ENCODE measurements at regions not wholly inside any gene's neighbourhood (a gene's known extent, or its start where the extent isn't known, plus 50 kb on each side); places are given as distances from the start of the nearest gene placed in this dataset.

- DNase-seq (no peak), FAIRE-seq (no peak), ATAC-seq (peak in 1 of 4 donors; percentile 62)
- H3K27ac ChIP-seq: no peak overlapping the region
- H3K4me1 ChIP-seq: no peaks in the 10 kb centered on the region
- TF ChIP-seq CTCF (IDR thresholded peaks at IDR 0.05): no peak
- H3K9me3 ChIP-seq: no peaks in the 10 kb centered on the region
- H3K4me3 ChIP-seq: no peak overlapping the region
- WGBS, 2 donors: 22 to 27% methylated on average over 2 of the region's 2 CpGs
- H3K27me3 ChIP-seq: no peaks in the 10 kb centered on the region
- H3K36me3 ChIP-seq: no peaks in the 10 kb centered on the region
- intact Hi-C loops (cut with DNase I): no loop called here
These were observed 1048.7 kb downstream of the ADGRL2 start for GRCh38 chr1:82849460-82849859.

- FAIRE-seq: no peak
- DNase-seq: no peak
- no peak overlapping the region for H3K27ac ChIP-seq
- no peaks in the 10 kb centered on the region for H3K36me3 ChIP-seq
- intact Hi-C loops (cut with DNase I): no loop called here
- H3K9me3 ChIP-seq: no peaks in the 10 kb centered on the region
- ATAC-seq: no peak
- no peak for TF ChIP-seq CTCF (IDR thresholded peaks at IDR 0.05)
- H3K27me3 ChIP-seq: no peaks in the 10 kb centered on the region
- H3K4me1 ChIP-seq: no peaks in the 10 kb centered on the region
- no peak overlapping the region for H3K4me3 ChIP-seq
- WGBS, 2 donors: 31 to 51% methylated on average over 1 of the region's 1 CpG
These were observed 1047.3 kb downstream of the ADGRL2 start for GRCh38 chr1:82848043-82848442.

- DNase-seq (no peak), FAIRE-seq (no peak), ATAC-seq (no peak)
- Histone ChIP-seq H3K36me3 (no peaks in the 10 kb centered on the region), H3K4me3 (no peak overlapping the region), H3K4me1 (no peaks in the 10 kb centered on the region), H3K27me3 (no peaks in the 10 kb centered on the region), H3K27ac (no peak overlapping the region), H3K9me3 (no peaks in the 10 kb centered on the region)
- TF ChIP-seq CTCF (IDR thresholded peaks at IDR 0.05): no peak
- WGBS, 2 donors: 90 to 94% methylated on average over 2 of the region's 2 CpGs
- intact Hi-C loops (cut with DNase I): no loop called here
These were observed 1045.1 kb downstream of the ADGRL2 start for GRCh38 chr1:82845866-82846265.

- ATAC-seq: no peak
These were observed 1044.4 kb downstream of the ADGRL2 start for GRCh38 chr1:82844911-82845827.

More at GRCh38 chr1:82844911-82845827, 1044.4 kb downstream of the ADGRL2 start:
- no peak overlapping the region for H3K27ac ChIP-seq
- no peaks in the 10 kb centered on the region for H3K4me1 ChIP-seq
- FAIRE-seq (no peak), DNase-seq (no peak)
- H3K9me3 ChIP-seq: no peaks in the 10 kb centered on the region
- H3K27me3 ChIP-seq: no peaks in the 10 kb centered on the region
- 58 to 64% methylated on average over 4 of the region's 4 CpGs for WGBS, 2 donors
- intact Hi-C loops (cut with DNase I): no loop called here
- no peak overlapping the region for H3K4me3 ChIP-seq
- H3K36me3 ChIP-seq: no peaks in the 10 kb centered on the region
- TF ChIP-seq CTCF (IDR thresholded peaks at IDR 0.05): no peak

Measured in pancreas (tissue), 10 donors.